NK-92 treated with Interleukin-12 subunit alpha and Interleukin-12 subunit beta, amount 100 ng/mL, for 24 hours (cell line): ENCODE measurements at regions not wholly inside any gene's neighbourhood (a gene's known extent, or its start where the extent isn't known, plus 50 kb on each side); places are given as distances from the start of the nearest gene placed in this dataset.
A peak's percentile ranks its signal among the peaks of the same experiment; 100 is the strongest.

Source experiments
- DNase-seq: peaks from one replicate; lab custom pipeline; 2025; lab: John Stamatoyannopoulos, UW

GRCh38 chr7:46165276-46165675 lies 244.2 kb upstream of the IGFBP3 start:
- no peak for DNase-seq

GRCh38 chr7:46164629-46165028 lies 243.6 kb upstream of the IGFBP3 start:
- DNase-seq = no peak

GRCh38 chr7:46163246-46163645 lies 242.2 kb upstream of the IGFBP3 start:
- no peak for DNase-seq

- DNase-seq = no peak
Observed at GRCh38 chr7:46162609-46163008, 241.5 kb upstream of the IGFBP3 start.

- DNase-seq = no peak
Observed at GRCh38 chr7:46160861-46161260, 239.8 kb upstream of the IGFBP3 start.

- DNase-seq = no peak
Observed at GRCh38 chr7:46157931-46158330, 236.9 kb upstream of the IGFBP3 start.

GRCh38 chr7:46157404-46157803 lies 236.3 kb upstream of the IGFBP3 start:
- no peak for DNase-seq

GRCh38 chr7:46156853-46157252 lies 235.8 kb upstream of the IGFBP3 start:
- no peak for DNase-seq

- DNase-seq = no peak
Observed at GRCh38 chr7:46156086-46156485, 235.0 kb upstream of the IGFBP3 start.

GRCh38 chr7:46155367-46155766 lies 234.3 kb upstream of the IGFBP3 start:
- no peak for DNase-seq

GRCh38 chr7:46153951-46154787 lies 233.1 kb upstream of the IGFBP3 start:
- DNase-seq = peak; percentile 30

GRCh38 chr7:46153583-46153950 lies 232.5 kb upstream of the IGFBP3 start:
- DNase-seq = no peak

GRCh38 chr7:46152696-46153095 lies 231.6 kb upstream of the IGFBP3 start:
- no peak for DNase-seq

GRCh38 chr7:46150721-46151120 lies 229.6 kb upstream of the IGFBP3 start:
- no peak for DNase-seq

GRCh38 chr7:46150202-46150601 lies 229.1 kb upstream of the IGFBP3 start:
- no peak for DNase-seq

GRCh38 chr7:46147871-46148270 lies 226.8 kb upstream of the IGFBP3 start:
- DNase-seq = no peak

GRCh38 chr7:46146454-46147255 lies 225.6 kb upstream of the IGFBP3 start:
- no peak for DNase-seq

GRCh38 chr7:46145412-46145811 lies 224.3 kb upstream of the IGFBP3 start:
- DNase-seq = no peak

GRCh38 chr7:46143949-46144917 lies 223.2 kb upstream of the IGFBP3 start:
- DNase-seq = no peak

- DNase-seq = no peak
Observed at GRCh38 chr7:46143421-46143820, 222.3 kb upstream of the IGFBP3 start.

GRCh38 chr7:46139079-46139478 lies 218.0 kb upstream of the IGFBP3 start:
- DNase-seq = no peak

- no peak for DNase-seq
Observed at GRCh38 chr7:46137725-46138124, 216.7 kb upstream of the IGFBP3 start.
